Endothelial cell of umbilical vein (primary cell): ENCODE measurements at regions not wholly inside any gene's neighbourhood (a gene's known extent, or its start where the extent isn't known, plus 50 kb on each side); places are given as distances from the start of the nearest gene placed in this dataset.

Source experiments
- BruUV-seq: library from RNA; stranded (reverse); fragments of 400-500 nt; replicated peaks from 2 replicates; lab custom pipeline; 2021; lab: Mats Ljungman, UMichigan
- CTCF ChIA-PET: fragments of 300-600, 350-600 bp; sonication (Branson Sonifier 250); formaldehyde crosslinking; loops from one replicate; lab custom pipeline; 2021; ENCODE audit warnings: antibody characterized with exemption, inconsistent platforms; lab: Charles Lee
- POLR2A ChIA-PET: fragments of 300-600, 350-600 bp; sonication (Branson Sonifier 250); formaldehyde crosslinking; loops from one replicate; lab custom pipeline; 2021; ENCODE audit warnings: antibody characterized with exemption, inconsistent platforms; lab: Charles Lee
- DNase-seq: peaks from one replicate; pipeline ENCODE4 v3.0.0-alpha.2; 2011; ENCODE audit warnings: low read depth, low spot score
- FAIRE-seq: peaks from 2 replicates; lab custom pipeline; 2011; peaks lifted over from hg19 to GRCh38; lab: Jason Lieb, UNC
- H2AFZ ChIP-seq: 2 replicates; pipeline ENCODE4 v1.6.0; 2012; ENCODE audit warnings: low read depth, low read length, control low read depth, inconsistent platforms
- H3K27ac ChIP-seq: 2 replicates; pipeline ENCODE4 v1.5.1; 2011; ENCODE audit warnings: low read depth, mild to moderate bottlenecking, control low read depth, low read length, moderate library complexity; ENCODE audit not compliant: insufficient read depth
- H3K27me3 ChIP-seq, 2 experiments: 2 replicates each; pipeline versions ENCODE4 v1.6.0 to v1.6.1; 2011; ENCODE audit warnings: low read length in 2 of 2, mixed read lengths in 1 of 2; ENCODE audit not compliant: control insufficient read depth in 2 of 2, insufficient read depth in 2 of 2
- H3K36me3 ChIP-seq, 2 experiments: 2 replicates in 1 of 2; 3 replicates in 1 of 2; pipeline ENCODE4 v1.5.1; 2011; ENCODE audit warnings: low read length in 2 of 2, mild to moderate bottlenecking in 1 of 2, moderate library complexity in 1 of 2; ENCODE audit not compliant: control insufficient read depth in 2 of 2, insufficient read depth in 2 of 2; ENCODE audit errors: extremely low read depth in 1 of 2
- H3K4me1 ChIP-seq: 3 replicates; pipeline ENCODE4 v1.5.1; 2011; ENCODE audit warnings: mild to moderate bottlenecking, low read length; ENCODE audit not compliant: control insufficient read depth, insufficient read depth; ENCODE audit errors: extremely low read depth
- H3K4me2 ChIP-seq: 2 replicates; pipeline ENCODE4 v1.6.1; 2011; ENCODE audit warnings: low read length, control low read depth, mixed read lengths; ENCODE audit not compliant: insufficient read depth
- H3K4me3 ChIP-seq, 3 experiments: fragments of 200-600 bp in 1 of 3; sonication (generic), shearing (Covaris generic) in 1 of 3; replicated peaks in 1 of 3; 2 replicates each; pipeline ENCODE4 v1.5.1; 2011 to 2016; ENCODE audit warnings: control low read depth in 3 of 3, low read length in 3 of 3, mild to moderate bottlenecking in 2 of 3, inconsistent platforms in 1 of 3, low read depth in 1 of 3, moderate library complexity in 1 of 3; ENCODE audit not compliant: insufficient read depth in 1 of 3
- H3K79me2 ChIP-seq: 2 replicates; pipeline ENCODE4 v1.6.0; 2012; ENCODE audit warnings: low read length, inconsistent platforms; ENCODE audit not compliant: control insufficient read depth, insufficient read depth
- H3K9ac ChIP-seq: replicated peaks from 2 replicates; pipeline ENCODE3; 2011; ENCODE audit warnings: low read length, control low read depth; ENCODE audit not compliant: insufficient read depth; ENCODE audit errors: extremely low read depth
- H3K9me1 ChIP-seq: replicated peaks from 3 replicates; pipeline ENCODE4 v1.6.0; 2011; ENCODE audit warnings: mild to moderate bottlenecking, low read length; ENCODE audit not compliant: control insufficient read depth, insufficient read depth; ENCODE audit errors: extremely low read depth
- H3K9me3 ChIP-seq: replicated peaks from 2 replicates; pipeline ENCODE4 v1.5.1; 2012; ENCODE audit warnings: low read length, inconsistent platforms; ENCODE audit not compliant: control insufficient read depth, insufficient read depth
- H4K20me1 ChIP-seq: replicated peaks from 2 replicates; pipeline ENCODE3; 2011; ENCODE audit warnings: mild to moderate bottlenecking, low read length; ENCODE audit not compliant: control insufficient read depth, insufficient read depth; ENCODE audit errors: extremely low read depth
- EZH2 ChIP-seq: IDR thresholded peaks from 2 replicates; pipeline ENCODE4 v1.6.1; 2012; ENCODE audit warnings: borderline replicate concordance, low read depth, mild to moderate bottlenecking, moderate library complexity, low read length, inconsistent platforms; ENCODE audit not compliant: severe bottlenecking
- FOS ChIP-seq: IDR thresholded peaks from 2 replicates; pipeline ENCODE4 v1.6.1; 2011; ENCODE audit warnings: mild to moderate bottlenecking, low read length, moderate library complexity, borderline replicate concordance; ENCODE audit not compliant: insufficient read depth
- GATA2 ChIP-seq: IDR thresholded peaks from 2 replicates; pipeline ENCODE4 v1.7.0; 2011; ENCODE audit warnings: low read depth, mild to moderate bottlenecking, moderate library complexity, mixed read lengths, low read length; ENCODE audit not compliant: insufficient read length, insufficient read depth
- JUN ChIP-seq: IDR thresholded peaks from 2 replicates; pipeline ENCODE4 v1.6.1; 2011; ENCODE audit warnings: borderline replicate concordance, low read depth; ENCODE audit not compliant: insufficient read length, insufficient read depth
- MYC ChIP-seq: IDR thresholded peaks from one replicate; pipeline ENCODE4 v1.6.1; 2011; ENCODE audit warnings: mild to moderate bottlenecking, low read depth, low read length
- POLR2A ChIP-seq: IDR thresholded peaks from 2 replicates; pipeline ENCODE4 v1.6.1; 2012; ENCODE audit warnings: low read depth, mild to moderate bottlenecking, control low read depth, low read length
- POLR2AphosphoS5 ChIP-seq: IDR thresholded peaks from 2 replicates; pipeline ENCODE4 v1.6.1; 2012; ENCODE audit warnings: low read depth, mild to moderate bottlenecking, control low read depth, low read length, moderate library complexity; ENCODE audit not compliant: insufficient read depth
- dilution Hi-C: fragments of 300-500 bp; cut with MboI; formaldehyde crosslinking; loops from one replicate; pipeline ENCODE4 v1.15.0; 2019; ENCODE audit warnings: low sequenced_read_pairs; ENCODE audit not compliant: extremely low pct_ligation_motif_present
- intact Hi-C: fragments of 100-400 bp; cut with micrococcal nuclease; formaldehyde crosslinking; loops from one replicate; pipeline ENCODE4 v1.10.0; 2022
- TF ChIP-seq, protein P1 (sequence below): IDR thresholded peaks from 2 replicates; pipeline ENCODE4 v1.6.1; 2011; ENCODE audit not compliant: insufficient read depth, insufficient read length
- TF ChIP-seq, protein P2 (sequence below), 2 donors: IDR thresholded peaks; 1 replicate in 1 of 2; 2 replicates in 1 of 2; pipeline ENCODE4 v1.5.1; 2011; ENCODE audit warnings: low read length in 2 of 2, mild to moderate bottlenecking in 2 of 2, moderate library complexity in 2 of 2, control low read depth in 1 of 2, inconsistent platforms in 1 of 2, low read depth in 1 of 2; ENCODE audit not compliant: insufficient read depth in 1 of 2; ENCODE audit errors: extremely low read depth in 1 of 2

- H3K4me3 ChIP-seq, result no peak overlapping the region
- H3K4me2 ChIP-seq, result no peak overlapping the region
- DNase-seq (no peak), FAIRE-seq (no peak)
- TF ChIP-seq POLR2A (no peak), MYC (no peak), GATA2 (no peak), EZH2 (no peak), JUN (no peak), POLR2AphosphoS5 (no peak), FOS (no peak)
- TF ChIP-seq, protein P1, sequence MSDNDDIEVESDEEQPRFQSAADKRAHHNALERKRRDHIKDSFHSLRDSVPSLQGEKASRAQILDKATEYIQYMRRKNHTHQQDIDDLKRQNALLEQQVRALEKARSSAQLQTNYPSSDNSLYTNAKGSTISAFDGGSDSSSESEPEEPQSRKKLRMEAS, result no peak
- TF ChIP-seq, protein P2, sequence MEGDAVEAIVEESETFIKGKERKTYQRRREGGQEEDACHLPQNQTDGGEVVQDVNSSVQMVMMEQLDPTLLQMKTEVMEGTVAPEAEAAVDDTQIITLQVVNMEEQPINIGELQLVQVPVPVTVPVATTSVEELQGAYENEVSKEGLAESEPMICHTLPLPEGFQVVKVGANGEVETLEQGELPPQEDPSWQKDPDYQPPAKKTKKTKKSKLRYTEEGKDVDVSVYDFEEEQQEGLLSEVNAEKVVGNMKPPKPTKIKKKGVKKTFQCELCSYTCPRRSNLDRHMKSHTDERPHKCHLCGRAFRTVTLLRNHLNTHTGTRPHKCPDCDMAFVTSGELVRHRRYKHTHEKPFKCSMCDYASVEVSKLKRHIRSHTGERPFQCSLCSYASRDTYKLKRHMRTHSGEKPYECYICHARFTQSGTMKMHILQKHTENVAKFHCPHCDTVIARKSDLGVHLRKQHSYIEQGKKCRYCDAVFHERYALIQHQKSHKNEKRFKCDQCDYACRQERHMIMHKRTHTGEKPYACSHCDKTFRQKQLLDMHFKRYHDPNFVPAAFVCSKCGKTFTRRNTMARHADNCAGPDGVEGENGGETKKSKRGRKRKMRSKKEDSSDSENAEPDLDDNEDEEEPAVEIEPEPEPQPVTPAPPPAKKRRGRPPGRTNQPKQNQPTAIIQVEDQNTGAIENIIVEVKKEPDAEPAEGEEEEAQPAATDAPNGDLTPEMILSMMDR (IDR thresholded peaks at IDR 0.05; ENCODE audit: extremely low read depth in 1 of 2, insufficient read depth in 1 of 2, low read depth in 1 of 2, low read length in 2 of 2), result no peak
- H3K79me2 ChIP-seq, result no peaks in the 10 kb centered on the region
- H3K4me1 ChIP-seq, result no peaks in the 10 kb centered on the region
- H3K9me1 ChIP-seq, result no peaks in the 10 kb centered on the region
- ChIA-PET CTCF (interaction anchor here (1.0 kb wide), 1 partner anchor 12 kb away, joined by 4 read pairs; no protein-coding TSS in a partner anchor), POLR2A (no interaction called here)
- H3K27ac ChIP-seq, result no peak overlapping the region
- H4K20me1 ChIP-seq, result no peaks in the 10 kb centered on the region
- intact Hi-C loops, result loop anchor here (5.0 kb wide), 1 partner anchor 436 kb away; no protein-coding TSS in a partner anchor
- no peaks in the 10 kb centered on the region for H3K36me3 ChIP-seq
- dilution Hi-C loops, result no loop called here
- H3K9me3 ChIP-seq, result no peaks in the 10 kb centered on the region
- H3K9ac ChIP-seq, result no peak overlapping the region
- no peak overlapping the region for H2AFZ ChIP-seq
- H3K27me3 ChIP-seq, result no peaks in the 10 kb centered on the region
- BruUV-seq, result no TSS peak
Measured at GRCh38 chr6:77021232-77021631, 442.1 kb downstream of the HTR1B start.
